HCT116 (cell line): ENCODE measurements at regions not wholly inside any gene's neighbourhood (a gene's known extent, or its start where the extent isn't known, plus 50 kb on each side); places are given as distances from the start of the nearest gene placed in this dataset.

Experiments
- CEBPB ChIP-seq: IDR thresholded peaks from 2 replicates; pipeline ENCODE4 v1.6.1; 2012; ENCODE audit warnings: low read depth
- EZH2 ChIP-seq: fragments of 200-600 bp; sonication (generic); IDR thresholded peaks from 2 replicates; pipeline ENCODE4 v1.6.1; 2017; ENCODE audit warnings: antibody characterized with exemption, mixed run types
- SP1 ChIP-seq: IDR thresholded peaks from 2 replicates; pipeline ENCODE4 v1.6.1; 2012; ENCODE audit warnings: low read depth
- TF ChIP-seq, protein P1 (sequence below), 3 experiments: fragments of 200-600 bp in 1 of 3; sonication (generic) in 1 of 3; IDR thresholded peaks in 2 of 3; conservative IDR thresholded peaks in 1 of 3; 2 replicates each; pipeline ENCODE4 v1.5.1; 2012 to 2017; ENCODE audit warnings: low read depth in 2 of 3, low read length in 2 of 3, antibody characterized with exemption in 1 of 3, borderline replicate concordance in 1 of 3, control low read depth in 1 of 3, mild to moderate bottlenecking in 1 of 3, mixed read lengths in 1 of 3, mixed run types in 1 of 3, moderate library complexity in 1 of 3; ENCODE audit not compliant: insufficient read depth in 1 of 3
- TF ChIP-seq, protein P2 (sequence below): IDR thresholded peaks from 2 replicates; pipeline ENCODE4 v1.6.1; 2012

- TF ChIP-seq, protein P1, sequence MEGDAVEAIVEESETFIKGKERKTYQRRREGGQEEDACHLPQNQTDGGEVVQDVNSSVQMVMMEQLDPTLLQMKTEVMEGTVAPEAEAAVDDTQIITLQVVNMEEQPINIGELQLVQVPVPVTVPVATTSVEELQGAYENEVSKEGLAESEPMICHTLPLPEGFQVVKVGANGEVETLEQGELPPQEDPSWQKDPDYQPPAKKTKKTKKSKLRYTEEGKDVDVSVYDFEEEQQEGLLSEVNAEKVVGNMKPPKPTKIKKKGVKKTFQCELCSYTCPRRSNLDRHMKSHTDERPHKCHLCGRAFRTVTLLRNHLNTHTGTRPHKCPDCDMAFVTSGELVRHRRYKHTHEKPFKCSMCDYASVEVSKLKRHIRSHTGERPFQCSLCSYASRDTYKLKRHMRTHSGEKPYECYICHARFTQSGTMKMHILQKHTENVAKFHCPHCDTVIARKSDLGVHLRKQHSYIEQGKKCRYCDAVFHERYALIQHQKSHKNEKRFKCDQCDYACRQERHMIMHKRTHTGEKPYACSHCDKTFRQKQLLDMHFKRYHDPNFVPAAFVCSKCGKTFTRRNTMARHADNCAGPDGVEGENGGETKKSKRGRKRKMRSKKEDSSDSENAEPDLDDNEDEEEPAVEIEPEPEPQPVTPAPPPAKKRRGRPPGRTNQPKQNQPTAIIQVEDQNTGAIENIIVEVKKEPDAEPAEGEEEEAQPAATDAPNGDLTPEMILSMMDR (IDR thresholded peaks at IDR 0.05 in 2 of 3, conservative IDR thresholded peaks at IDR 0.05 in 1 of 3; ENCODE audit: borderline replicate concordance in 1 of 3, insufficient read depth in 1 of 3, low read depth in 2 of 3, low read length in 2 of 3) = no peak
- TF ChIP-seq, protein P2, sequence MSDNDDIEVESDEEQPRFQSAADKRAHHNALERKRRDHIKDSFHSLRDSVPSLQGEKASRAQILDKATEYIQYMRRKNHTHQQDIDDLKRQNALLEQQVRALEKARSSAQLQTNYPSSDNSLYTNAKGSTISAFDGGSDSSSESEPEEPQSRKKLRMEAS = no peak
- TF ChIP-seq EZH2 (no peak), SP1 (no peak), CEBPB (no peak)
Observed at GRCh38 chr16:77548766-77549165, 113.9 kb upstream of the ADAMTS18 start.
